ENCODE measurements at regions not wholly inside any gene's neighbourhood (a gene's known extent, or its start where the extent isn't known, plus 50 kb on each side); places are given as distances from the start of the nearest gene placed in this dataset.
"Not testable (repeated sequence)": the region's sequence is repeated elsewhere in the genome, so short reads cannot be mapped to it uniquely, and the experiment has no call there.

GRCh38 chr7:68185631-68186456 lies 1189.2 kb downstream of the TYW1 start:
- no peaks in the 10 kb centered on the region for H3K36me3 Mint-ChIP-seq
- H3K27ac Mint-ChIP-seq = no peak overlapping the region
- H3K4me3 Mint-ChIP-seq = no peak overlapping the region
- peaks cover 15% of the 10 kb centered on the region for H3K4me1 Mint-ChIP-seq (ENCODE audit: unreplicated experiment)
- no peaks in the 10 kb centered on the region for H3K27me3 Mint-ChIP-seq
- no peak for TF ChIP-seq CTCF (conservative IDR thresholded peaks at IDR 0.05)
- DNase-seq (ENCODE audit: extremely low spot score, unreplicated experiment) = no peak
- H3K9me3 Mint-ChIP-seq = no peaks in the 10 kb centered on the region

- Mint-ChIP-seq H3K9me3 (no peaks in the 10 kb centered on the region), H3K27me3 (no peaks in the 10 kb centered on the region), H3K27ac (no peak overlapping the region), H3K36me3 (no peaks in the 10 kb centered on the region), H3K4me1 (ENCODE audit: unreplicated experiment) (peaks cover 15% of the 10 kb centered on the region), H3K4me3 (no peak overlapping the region)
- TF ChIP-seq CTCF (conservative IDR thresholded peaks at IDR 0.05) = no peak
- DNase-seq (ENCODE audit: extremely low spot score, unreplicated experiment) = no peak
Observed at GRCh38 chr7:68187532-68187931, 1190.9 kb downstream of the TYW1 start.

GRCh38 chr7:68192941-68193340 lies 1196.3 kb downstream of the TYW1 start:
- no peak for TF ChIP-seq CTCF (conservative IDR thresholded peaks at IDR 0.05)
- peaks cover 5% of the 10 kb centered on the region for H3K4me1 Mint-ChIP-seq (ENCODE audit: unreplicated experiment)
- no peak overlapping the region for H3K4me3 Mint-ChIP-seq
- no peaks in the 10 kb centered on the region for H3K27me3 Mint-ChIP-seq
- no peaks in the 10 kb centered on the region for H3K9me3 Mint-ChIP-seq
- H3K27ac Mint-ChIP-seq = no peak overlapping the region
- H3K36me3 Mint-ChIP-seq = no peaks in the 10 kb centered on the region
- DNase-seq (ENCODE audit: extremely low spot score, unreplicated experiment) = no peak

GRCh38 chr7:68195642-68196041 lies 1199.0 kb downstream of the TYW1 start:
- not testable (repeated sequence) for H3K4me3 Mint-ChIP-seq; H3K27me3 Mint-ChIP-seq; H3K36me3 Mint-ChIP-seq; H3K9me3 Mint-ChIP-seq; DNase-seq (ENCODE audit: extremely low spot score, unreplicated experiment); H3K27ac Mint-ChIP-seq
- peaks cover 13% of the 10 kb centered on the region for H3K4me1 Mint-ChIP-seq (ENCODE audit: unreplicated experiment)

GRCh38 chr7:68200051-68200670 lies 1203.5 kb downstream of the TYW1 start:
- no peak for DNase-seq (ENCODE audit: extremely low spot score, unreplicated experiment)
- Mint-ChIP-seq H3K27ac (no peak overlapping the region), H3K9me3 (no peaks in the 10 kb centered on the region), H3K36me3 (no peaks in the 10 kb centered on the region), H3K27me3 (peaks cover 4% of the 10 kb centered on the region), H3K4me3 (no peak overlapping the region), H3K4me1 (ENCODE audit: unreplicated experiment) (peaks cover 21% of the 10 kb centered on the region)
- TF ChIP-seq CTCF (conservative IDR thresholded peaks at IDR 0.05) = no peak

GRCh38 chr7:68203251-68203650 lies 1206.6 kb downstream of the TYW1 start:
- peaks cover 4% of the 10 kb centered on the region for H3K27me3 Mint-ChIP-seq
- H3K9me3 Mint-ChIP-seq = peaks cover 4% of the 10 kb centered on the region
- no peak for DNase-seq (ENCODE audit: extremely low spot score, unreplicated experiment)
- H3K27ac Mint-ChIP-seq = no peak overlapping the region
- H3K4me3 Mint-ChIP-seq = peak overlapping the region; percentile 42
- no peaks in the 10 kb centered on the region for H3K36me3 Mint-ChIP-seq
- no peak for TF ChIP-seq CTCF (conservative IDR thresholded peaks at IDR 0.05)
- peaks cover 32% of the 10 kb centered on the region for H3K4me1 Mint-ChIP-seq (ENCODE audit: unreplicated experiment)

Measured in type B pancreatic cell (in vitro differentiated cells).